Epithelial cell of prostate (primary cell): ENCODE measurements at regions not wholly inside any gene's neighbourhood (a gene's known extent, or its start where the extent isn't known, plus 50 kb on each side); places are given as distances from the start of the nearest gene placed in this dataset.
A peak's percentile ranks its signal among the peaks of the same experiment; 100 is the strongest.

Experiments used
- DNase-seq: peaks from one replicate; pipeline ENCODE4 v3.0.0-alpha.2; 2011; ENCODE audit warnings: low read depth, low spot score
- H3K27ac ChIP-seq: fragments of 450-650 bp; 2 replicates; pipeline ENCODE4 v1.5.1; 2017; ENCODE audit warnings: mild to moderate bottlenecking

DNA sequence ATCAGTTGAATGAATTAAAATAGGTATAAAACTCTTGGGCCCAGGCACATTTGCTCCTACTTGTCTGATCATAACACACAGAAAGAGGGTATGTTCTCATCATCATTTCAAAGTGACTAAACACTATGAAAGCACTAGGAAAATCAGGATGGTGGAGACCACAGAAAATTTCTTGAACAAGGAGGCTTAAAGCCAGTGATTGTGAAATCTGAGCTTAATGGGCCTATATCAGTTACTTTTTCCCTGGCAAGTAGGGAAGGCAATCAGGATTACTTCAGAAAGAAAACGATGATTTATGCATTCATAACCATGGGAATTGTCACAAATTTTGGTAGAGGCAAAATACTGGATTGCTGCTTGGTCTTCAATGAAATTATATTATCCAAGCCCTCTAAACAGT is 434.4 kb upstream of the CNTN4 start:
- H3K27ac ChIP-seq, result no peak overlapping the region
- DNase-seq, result no peak

DNA sequence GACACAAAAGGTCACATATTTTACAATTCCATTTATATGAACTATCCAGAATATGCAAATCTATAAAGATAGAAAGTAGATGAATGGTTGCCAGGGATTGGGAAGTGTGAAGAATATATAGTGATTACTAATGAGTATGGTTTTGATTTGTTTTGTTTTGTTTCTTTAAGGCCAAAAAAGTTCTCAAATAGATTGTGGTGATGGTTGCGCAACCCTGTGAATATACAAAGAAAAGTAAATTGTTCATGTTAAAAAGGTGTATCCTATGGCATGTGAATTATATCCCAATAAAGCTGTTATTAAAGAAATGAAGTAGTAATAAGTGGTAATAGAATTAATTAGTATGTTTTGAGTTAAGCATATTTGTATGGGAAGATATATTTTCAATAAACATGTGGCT is 431.8 kb upstream of the CNTN4 start:
- no peak overlapping the region for H3K27ac ChIP-seq
- no peak for DNase-seq

DNA sequence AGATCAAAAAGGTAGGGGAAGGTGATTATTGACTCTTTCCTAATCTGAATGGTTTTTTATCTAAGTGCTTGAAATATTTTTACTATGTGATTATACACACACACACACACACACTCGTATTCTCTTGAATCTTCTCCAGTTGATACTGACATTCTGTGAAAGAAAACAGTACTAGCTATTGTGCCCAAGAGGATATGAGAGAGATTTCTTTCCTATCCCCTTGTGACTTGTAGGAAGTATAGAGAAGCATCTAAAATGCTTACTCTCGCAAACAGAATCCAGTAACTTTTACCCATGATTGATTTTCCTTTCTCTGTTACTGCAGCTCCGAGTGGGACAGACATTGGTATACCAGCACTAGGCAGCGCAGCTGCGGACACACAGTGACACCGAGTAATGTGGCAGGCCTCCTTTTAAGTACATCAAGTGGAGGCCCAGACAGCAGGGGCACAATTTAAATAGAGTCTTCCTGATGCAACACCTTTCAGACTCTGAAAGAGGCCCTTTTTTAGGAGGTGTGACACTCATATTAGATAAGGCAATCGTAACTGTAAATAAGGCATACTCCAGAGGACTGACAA is 421.0 kb upstream of the CNTN4 start:
- no peak for DNase-seq
- no peak overlapping the region for H3K27ac ChIP-seq

DNA sequence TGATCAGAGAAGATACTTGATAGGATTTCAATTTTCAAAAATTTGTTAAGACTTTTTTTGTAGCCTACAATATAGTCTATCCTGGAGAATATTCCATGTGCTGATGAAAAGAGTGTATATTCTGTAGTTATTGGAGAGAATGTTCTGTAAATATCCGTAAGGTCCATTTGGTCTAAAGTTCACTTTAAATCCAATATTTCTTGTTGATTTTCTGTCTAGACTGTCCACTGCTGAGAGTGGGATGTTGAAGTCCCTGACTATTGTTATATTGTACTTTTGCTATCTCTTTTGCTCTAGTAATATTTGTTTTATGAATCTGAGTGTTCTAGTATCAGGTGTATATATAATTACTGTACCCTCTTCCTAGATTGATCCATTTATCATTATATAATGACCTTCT is 406.2 kb upstream of the CNTN4 start:
- no peak for DNase-seq
- H3K27ac ChIP-seq, result no peak overlapping the region

DNA sequence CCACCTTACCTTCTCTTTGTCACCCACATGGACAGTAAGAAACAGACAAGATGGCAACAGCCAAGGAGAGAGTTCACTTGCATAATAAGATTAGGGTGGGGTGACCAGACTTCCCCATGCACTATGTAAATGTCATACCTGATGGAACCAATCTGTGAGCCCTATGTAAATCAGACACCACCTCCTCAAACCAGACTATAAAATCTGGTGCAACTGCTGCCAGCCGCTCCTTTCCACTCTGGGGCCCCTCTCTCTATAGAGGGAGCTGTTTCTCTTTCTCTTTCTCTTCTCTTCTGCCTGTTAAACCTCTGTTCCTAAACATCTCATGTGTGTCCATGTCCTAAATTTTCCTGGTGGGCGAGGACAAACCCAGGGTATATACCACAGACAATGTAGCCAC is 405.5 kb upstream of the CNTN4 start:
- DNase-seq, result no peak
- no peak overlapping the region for H3K27ac ChIP-seq

DNA sequence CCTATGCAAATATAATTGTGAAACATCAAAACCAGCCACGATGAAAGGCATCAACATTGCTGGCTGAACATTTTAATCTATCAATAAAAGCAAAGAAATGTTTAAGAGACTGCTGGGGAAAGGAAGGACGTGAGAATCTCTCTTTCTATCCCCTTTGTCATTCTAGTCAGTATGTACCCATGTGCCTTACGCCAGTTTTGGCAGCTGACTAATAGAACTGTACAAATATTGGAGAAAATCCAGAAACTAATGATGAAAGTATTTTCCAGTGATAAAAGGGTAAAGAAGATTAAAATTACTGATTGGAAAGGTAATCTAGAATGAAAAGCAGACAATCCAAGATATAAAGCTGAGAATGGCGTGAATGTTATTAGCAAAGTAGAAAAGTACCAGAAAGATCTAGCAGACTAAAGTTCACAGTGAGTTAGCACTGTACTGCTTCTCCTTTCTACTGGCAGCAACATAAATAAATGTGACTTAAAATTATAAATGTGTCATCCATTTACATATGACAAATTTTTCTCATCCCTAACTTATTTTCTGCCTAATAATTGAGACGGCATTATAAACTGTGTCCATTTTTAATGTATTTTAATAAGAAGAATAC is 401.9 kb upstream of the CNTN4 start:
- no peak for DNase-seq
- no peak overlapping the region for H3K27ac ChIP-seq

DNA sequence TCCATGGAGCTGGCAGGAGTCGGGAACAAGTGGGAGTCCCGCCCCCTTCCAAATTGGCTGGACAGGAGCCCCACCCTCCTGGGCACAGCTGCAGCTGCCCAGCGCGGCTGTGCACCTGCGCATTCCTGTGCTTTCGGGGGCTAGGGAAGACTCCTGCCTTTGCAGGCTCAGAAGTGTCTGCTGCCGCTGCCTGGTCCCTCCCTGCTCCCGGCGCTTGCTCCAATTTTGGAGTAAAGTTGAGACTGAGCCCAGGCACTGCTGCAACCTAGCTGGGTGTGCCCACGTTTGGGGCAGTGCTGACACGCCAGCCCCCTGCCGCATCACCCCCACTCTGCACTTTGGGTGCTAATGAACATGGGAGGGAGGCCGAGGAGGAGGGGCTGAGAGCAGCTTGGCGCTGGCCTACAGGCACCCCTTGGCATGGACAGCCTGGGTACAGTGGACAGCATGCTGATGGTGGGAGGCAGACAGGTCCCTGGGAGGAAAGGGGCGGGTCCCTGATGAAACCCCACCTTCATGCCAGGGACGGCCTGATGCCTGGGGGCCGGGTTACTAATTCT is 399.2 kb upstream of the CNTN4 start:
- DNase-seq, result no peak
- no peak overlapping the region for H3K27ac ChIP-seq

DNA sequence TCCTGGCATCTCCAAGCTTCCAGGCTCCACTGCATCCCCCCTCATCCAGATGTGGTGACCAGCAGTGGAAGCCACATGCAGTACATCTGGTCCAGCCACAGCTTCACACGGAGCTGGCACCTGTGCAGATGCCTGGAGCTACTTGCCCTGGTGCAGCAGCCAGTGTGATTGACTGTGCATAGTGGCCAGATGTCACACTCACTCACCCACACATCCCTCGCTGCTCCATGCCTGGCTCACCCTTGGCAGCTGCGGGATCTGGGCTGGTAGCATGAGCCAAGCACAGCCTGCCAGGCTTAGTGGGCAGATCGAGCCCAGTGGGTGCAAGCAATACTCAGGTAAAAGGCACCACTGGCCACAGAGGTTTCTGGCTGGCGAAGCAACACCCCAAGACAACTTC is 398.0 kb upstream of the CNTN4 start:
- H3K27ac ChIP-seq, result no peak overlapping the region
- DNase-seq, result no peak

DNA sequence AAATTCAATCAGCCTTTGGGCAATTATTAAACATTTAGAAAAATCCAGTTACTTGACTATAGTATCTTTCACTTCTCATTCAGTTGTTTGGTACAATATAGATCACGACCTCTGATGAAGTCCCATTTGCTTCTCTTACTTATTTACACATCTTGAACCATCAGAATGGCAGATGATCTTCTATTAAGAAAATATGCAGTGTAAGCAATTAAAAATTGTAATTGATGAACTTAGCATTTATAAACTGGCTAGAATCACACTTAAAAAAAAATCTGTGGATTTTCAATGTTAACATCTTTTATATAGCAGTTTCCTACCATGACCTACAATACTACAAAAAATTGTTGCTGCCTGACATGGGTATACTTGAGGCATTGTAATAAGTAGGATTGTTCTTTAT is 395.5 kb upstream of the CNTN4 start:
- no peak overlapping the region for H3K27ac ChIP-seq
- no peak for DNase-seq

DNA sequence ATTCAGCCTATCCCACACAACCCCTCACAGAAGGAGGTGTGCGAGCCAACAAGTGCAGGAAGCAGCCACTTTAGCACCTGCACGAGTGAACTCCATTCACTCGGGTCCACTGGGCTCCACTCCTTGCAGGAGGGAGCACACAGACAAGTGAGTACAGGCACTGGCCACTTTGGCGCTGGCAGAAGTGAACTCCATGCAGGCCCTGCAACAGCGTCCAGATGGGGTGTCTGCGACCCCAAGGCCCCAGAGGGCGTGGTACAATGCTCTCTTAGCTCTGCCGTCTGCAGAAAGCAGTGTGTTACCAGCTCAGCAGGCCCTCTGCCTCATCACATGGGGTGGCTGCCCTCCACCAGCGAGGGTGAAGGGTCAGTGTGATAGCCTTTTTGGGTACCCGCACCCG is 388.0 kb upstream of the CNTN4 start:
- DNase-seq, result no peak
- H3K27ac ChIP-seq, result no peak overlapping the region

DNA sequence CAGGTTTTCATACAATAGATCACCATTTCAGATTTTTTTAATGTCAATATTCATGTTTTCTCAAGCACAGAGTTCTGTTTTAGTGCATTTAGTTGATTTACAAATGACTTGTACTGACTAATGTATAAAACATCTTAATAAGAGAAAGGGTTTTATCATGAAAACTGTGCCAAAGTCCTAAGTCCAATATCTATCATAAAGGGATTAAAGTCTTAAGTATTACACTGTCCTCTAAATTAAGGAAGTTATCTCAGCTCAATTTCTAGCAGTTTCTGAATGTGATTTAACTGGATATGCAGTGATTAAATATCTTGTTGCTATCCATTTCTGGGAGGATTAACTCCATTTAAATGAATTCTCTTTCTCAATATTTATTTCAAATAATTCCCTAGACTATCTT is 381.1 kb upstream of the CNTN4 start:
- DNase-seq, result no peak
- H3K27ac ChIP-seq, result no peak overlapping the region

DNA sequence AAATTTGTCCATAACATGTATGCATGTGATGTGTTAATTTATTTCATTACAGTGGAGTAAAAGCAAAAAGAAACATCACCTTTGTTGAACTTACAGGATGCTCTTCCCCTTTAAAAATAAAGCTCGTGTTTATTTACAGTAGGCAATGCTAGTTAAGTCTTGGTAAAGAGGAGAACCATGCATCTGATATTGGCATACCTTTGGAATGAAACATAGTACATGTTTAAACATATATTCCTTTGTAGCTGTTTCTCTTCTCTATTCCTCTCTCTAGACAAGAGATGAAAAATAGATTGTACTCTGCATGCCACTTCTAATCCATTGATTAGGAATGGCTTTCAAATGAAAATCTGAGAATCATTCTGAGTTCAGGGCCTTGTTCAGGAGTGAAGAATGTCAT is 374.9 kb upstream of the CNTN4 start:
- DNase-seq, result peak; percentile 12
- peak overlapping the region; percentile 52 for H3K27ac ChIP-seq

DNA sequence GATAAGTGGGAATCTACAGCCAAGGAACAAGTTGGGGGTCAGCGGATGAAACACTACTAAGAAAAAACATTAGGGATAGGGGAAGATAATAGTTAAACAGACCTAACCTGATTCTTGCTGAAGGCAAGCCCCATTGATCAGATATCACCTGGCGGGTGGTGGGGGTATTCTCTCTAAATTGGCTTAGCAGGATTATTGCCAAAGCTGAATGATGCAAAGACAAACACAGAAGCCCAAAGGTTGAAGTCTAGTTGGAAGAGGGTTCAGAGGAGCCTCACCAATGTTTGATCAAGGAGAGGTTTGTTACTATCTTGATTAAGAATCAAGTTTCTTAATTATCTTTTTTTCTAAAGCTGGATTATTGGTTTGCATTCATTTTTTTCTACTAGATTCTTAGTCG is 371.9 kb upstream of the CNTN4 start:
- DNase-seq, result no peak
- no peak overlapping the region for H3K27ac ChIP-seq

DNA sequence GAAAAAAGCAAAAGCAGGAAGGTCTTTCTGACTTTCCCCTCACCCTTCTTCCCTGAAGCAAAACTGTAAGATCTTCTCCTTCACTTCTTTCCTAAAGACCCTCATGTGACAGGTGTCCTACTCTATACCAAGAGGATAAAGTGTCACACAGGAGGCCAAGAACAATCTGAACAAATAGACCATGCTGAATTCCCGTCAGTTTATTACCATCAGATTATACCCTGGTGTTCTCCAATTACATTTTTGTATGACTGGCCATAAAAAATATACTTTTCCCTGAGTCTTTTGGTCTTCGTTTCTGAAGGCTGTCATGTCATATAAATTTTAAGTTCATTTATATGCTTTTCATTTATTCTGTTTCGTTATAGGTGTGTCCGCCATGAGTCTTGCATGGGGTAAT is 371.4 kb upstream of the CNTN4 start:
- H3K27ac ChIP-seq, result no peak overlapping the region
- no peak for DNase-seq

DNA sequence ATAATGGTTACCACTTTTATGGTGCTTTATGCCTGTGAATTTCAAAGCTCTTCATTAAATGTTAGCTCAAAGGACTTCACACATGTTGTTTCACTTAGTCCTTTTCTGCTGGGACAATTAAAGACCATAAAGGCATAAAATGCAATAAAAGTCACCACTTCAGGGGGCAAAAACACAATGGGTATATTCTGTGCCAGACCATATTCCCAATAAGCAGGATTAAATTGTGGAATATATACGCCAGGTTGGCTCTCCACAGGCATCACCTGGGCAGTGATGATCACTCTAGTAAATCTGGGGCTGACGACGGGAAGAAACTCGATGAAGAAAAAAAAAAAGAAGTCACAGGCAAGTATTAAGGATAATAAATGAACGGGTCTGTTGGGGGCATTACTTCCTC is 370.2 kb upstream of the CNTN4 start:
- no peak for DNase-seq
- no peak overlapping the region for H3K27ac ChIP-seq

DNA sequence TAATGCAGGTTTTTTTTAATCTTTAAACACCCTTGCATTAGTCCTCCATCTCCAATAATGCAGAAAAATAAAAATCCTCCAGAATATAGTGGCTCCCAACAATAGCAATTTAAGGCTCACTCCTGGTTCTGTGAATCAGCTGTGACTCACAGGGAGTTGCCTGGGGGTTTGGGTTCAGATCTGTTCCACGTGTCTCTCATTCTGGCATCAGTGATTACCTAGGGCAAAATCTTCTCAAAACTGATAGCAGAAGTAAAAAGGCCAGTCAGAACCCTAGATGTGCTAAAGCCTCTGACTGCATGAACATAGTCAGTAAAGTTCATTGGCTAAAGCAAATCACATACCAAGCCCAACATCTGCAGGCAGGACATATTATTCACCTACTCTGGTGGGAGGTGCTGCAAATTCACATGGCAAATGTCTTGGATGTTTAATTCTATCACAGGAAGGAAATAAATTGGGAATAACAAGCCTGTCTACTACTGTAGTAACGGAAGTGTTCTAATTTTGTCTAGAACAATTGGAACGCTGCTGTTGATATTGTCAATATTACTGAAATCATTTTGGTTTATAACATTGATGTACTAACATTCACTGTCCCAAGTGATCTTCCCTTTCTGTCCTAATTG is 364.1 kb upstream of the CNTN4 start:
- peak; percentile 29 for DNase-seq
- no peak overlapping the region for H3K27ac ChIP-seq

DNA sequence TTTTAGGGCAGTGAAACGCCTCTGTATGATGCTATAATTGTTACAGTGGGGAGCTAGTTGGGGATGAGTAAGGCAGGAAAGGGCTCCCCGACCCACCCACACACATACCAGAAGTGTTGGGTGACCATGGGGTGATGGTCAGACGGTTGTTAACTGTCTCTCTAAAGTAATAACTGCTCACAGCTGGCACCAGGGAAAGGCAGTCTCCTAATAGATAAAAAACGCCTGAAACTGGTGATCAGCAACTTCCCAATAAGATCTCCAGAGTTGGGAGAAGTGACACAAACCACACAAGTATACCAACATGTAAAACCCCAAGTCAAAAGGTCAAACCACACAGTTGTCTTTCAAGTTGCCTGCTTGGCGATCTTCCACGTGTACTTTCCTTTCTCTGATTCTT is 346.5 kb upstream of the CNTN4 start:
- DNase-seq, result no peak
- H3K27ac ChIP-seq, result no peak overlapping the region

DNA sequence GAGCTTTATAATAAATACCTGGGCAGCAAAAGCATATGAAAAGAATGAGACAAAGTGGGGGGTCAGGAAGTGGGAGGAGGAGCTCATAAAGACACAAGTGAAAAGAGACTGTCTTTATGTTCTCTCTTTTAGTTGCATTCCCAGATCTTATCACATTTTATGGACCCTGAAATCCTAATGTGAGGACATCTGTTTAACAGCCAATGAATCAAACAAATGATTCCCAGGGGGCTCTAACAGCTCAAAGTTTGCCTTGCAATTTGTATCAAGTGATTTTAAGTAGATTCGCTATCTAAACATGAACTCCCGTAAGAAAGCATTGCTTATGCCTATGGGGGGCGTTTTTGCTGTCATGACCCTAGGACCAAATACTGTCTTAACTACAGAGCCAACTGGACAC is 332.3 kb upstream of the CNTN4 start:
- H3K27ac ChIP-seq, result no peak overlapping the region
- DNase-seq, result no peak

DNA sequence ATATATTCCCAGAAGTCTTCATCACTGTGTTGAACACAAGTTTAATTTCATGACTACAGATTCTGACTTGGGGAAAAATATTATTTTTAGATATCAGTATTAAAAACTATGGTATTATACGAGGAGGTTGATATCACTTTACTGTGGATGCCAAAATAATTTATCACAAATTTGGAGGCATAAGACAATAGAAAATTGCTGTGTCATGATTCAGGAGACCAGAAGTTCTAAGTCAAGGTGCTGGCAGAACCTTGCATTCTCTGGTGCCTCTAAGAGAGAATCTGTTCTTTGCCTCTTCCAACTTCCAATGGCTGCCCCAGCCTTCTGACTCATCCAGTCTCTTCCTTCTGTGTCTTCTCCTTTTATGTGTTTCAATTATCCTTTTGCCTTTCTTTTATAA is 325.0 kb upstream of the CNTN4 start:
- H3K27ac ChIP-seq, result no peak overlapping the region
- no peak for DNase-seq

DNA sequence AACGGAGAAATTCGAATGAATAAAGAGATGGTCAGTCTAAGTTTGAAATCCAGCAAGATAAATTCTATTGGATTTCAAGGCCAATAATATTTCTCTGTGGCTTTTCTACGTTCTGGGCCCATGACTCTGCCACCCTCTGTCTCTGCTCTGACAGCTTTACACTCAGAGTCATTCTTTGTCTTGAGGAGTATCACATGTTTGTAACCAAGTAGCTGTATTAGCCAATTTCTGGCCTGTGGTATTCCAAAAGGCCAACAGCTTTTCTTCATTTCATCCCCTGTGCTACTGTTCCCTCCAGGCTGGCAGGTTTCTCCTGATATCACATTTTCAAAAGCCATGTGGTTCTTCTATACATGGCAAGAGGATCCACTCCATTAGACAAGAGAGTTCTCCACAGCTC is 324.1 kb upstream of the CNTN4 start:
- H3K27ac ChIP-seq, result no peak overlapping the region
- no peak for DNase-seq

DNA sequence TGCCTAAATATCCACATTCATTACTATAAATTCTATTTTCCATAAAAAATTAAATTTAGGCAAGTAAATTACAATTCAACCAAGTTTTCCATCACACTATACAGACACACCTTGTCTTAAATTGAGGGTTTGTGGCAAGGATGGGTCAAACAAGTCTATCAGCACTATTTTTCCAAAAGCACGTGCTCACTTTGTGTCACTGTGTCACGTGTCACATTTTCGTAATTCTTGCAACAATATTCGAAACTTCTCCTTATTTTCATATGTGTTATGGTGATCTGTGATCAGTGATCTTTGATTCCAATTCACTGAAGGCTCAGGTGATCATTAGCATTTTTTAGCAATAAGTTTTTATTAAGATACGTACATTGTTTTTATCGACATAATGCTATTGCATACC is 323.3 kb upstream of the CNTN4 start:
- DNase-seq, result no peak
- H3K27ac ChIP-seq, result no peak overlapping the region

DNA sequence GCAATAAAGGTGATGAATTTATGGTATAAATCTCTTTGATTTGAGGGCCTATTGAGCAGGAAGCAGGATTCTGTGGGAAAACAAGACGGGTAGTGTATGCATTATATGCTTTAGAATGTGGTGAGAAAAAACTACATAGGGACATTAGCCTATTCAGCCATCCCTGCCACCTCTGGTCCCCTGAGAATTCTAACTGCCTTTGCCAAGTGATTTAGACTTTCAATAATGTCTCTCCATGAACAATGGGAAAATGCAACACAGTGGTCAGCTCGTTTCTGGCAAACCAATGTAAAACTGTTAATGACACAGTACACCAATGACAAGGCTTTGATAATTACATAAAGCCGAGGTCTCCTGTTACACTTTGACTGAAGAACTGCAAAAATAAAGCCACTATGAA is 314.7 kb upstream of the CNTN4 start:
- H3K27ac ChIP-seq, result no peak overlapping the region
- DNase-seq, result no peak
